ENCODE measurements at regions not wholly inside any gene's neighbourhood (a gene's known extent, or its start where the extent isn't known, plus 50 kb on each side); places are given as distances from the start of the nearest gene placed in this dataset.

DNA sequence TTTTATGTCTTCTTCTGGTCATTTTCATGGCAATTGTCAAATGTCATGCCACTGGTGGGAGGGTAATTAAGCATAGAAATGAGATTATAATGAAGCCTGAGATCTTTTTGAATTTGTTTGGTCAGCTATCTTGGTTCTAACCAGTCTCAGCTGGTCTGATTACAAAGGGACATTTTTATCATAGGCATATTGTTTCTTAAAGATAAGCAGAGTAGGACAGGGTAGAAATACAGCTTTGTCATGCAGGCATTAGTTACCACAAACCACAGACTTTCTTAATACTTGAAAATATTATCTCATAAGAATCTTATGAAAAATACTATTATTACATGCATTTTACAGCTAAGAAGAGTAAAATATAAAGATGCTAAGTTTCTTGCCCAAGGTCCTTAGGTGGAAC lies 1761.5 kb downstream of the PCDH9 start:
- TF ChIP-seq PPARA (CRISPR knock-in tag; IDR thresholded peaks at IDR 0.05; ENCODE audit: borderline replicate concordance) (no peak), ZNF8 (CRISPR knock-in tag; IDR thresholded peaks at IDR 0.05) (no peak), ZFP3 (CRISPR knock-in tag; IDR thresholded peaks at IDR 0.05) (no peak), ZNF70 (CRISPR knock-in tag; IDR thresholded peaks at IDR 0.05) (no peak), ESRRG (CRISPR knock-in tag; IDR thresholded peaks at IDR 0.05) (no peak), ZFP30 (CRISPR knock-in tag; IDR thresholded peaks at IDR 0.05) (no peak), RARB (CRISPR knock-in tag; IDR thresholded peaks at IDR 0.05) (no peak), SNAI2 (CRISPR knock-in tag; IDR thresholded peaks at IDR 0.05) (no peak), TSHZ2 (CRISPR knock-in tag; IDR thresholded peaks at IDR 0.05) (no peak), ARNTL (CRISPR knock-in tag; IDR thresholded peaks at IDR 0.05; ENCODE audit: borderline replicate concordance, low read depth) (no peak), ISL1 (CRISPR knock-in tag; IDR thresholded peaks at IDR 0.05) (no peak), ZC3H10 (CRISPR knock-in tag; IDR thresholded peaks at IDR 0.05) (no peak), TCF4 (CRISPR knock-in tag; IDR thresholded peaks at IDR 0.05; ENCODE audit: borderline replicate concordance) (no peak), BACH2 (CRISPR knock-in tag; IDR thresholded peaks at IDR 0.05; ENCODE audit: borderline replicate concordance) (no peak), GLIS3 (CRISPR knock-in tag; IDR thresholded peaks at IDR 0.05) (no peak), POU6F1 (CRISPR knock-in tag; IDR thresholded peaks at IDR 0.05; ENCODE audit: borderline replicate concordance, low read depth) (no peak), CSDC2 (CRISPR knock-in tag; IDR thresholded peaks at IDR 0.05) (no peak)
- TF ChIP-seq, protein P1, sequence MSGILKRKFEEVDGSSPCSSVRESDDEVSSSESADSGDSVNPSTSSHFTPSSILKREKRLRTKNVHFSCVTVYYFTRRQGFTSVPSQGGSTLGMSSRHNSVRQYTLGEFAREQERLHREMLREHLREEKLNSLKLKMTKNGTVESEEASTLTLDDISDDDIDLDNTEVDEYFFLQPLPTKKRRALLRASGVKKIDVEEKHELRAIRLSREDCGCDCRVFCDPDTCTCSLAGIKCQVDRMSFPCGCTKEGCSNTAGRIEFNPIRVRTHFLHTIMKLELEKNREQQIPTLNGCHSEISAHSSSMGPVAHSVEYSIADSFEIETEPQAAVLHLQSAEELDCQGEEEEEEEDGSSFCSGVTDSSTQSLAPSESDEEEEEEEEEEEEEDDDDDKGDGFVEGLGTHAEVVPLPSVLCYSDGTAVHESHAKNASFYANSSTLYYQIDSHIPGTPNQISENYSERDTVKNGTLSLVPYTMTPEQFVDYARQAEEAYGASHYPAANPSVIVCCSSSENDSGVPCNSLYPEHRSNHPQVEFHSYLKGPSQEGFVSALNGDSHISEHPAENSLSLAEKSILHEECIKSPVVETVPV (CRISPR knock-in tag; IDR thresholded peaks at IDR 0.05), result no peak
- TF ChIP-seq, protein P2, sequence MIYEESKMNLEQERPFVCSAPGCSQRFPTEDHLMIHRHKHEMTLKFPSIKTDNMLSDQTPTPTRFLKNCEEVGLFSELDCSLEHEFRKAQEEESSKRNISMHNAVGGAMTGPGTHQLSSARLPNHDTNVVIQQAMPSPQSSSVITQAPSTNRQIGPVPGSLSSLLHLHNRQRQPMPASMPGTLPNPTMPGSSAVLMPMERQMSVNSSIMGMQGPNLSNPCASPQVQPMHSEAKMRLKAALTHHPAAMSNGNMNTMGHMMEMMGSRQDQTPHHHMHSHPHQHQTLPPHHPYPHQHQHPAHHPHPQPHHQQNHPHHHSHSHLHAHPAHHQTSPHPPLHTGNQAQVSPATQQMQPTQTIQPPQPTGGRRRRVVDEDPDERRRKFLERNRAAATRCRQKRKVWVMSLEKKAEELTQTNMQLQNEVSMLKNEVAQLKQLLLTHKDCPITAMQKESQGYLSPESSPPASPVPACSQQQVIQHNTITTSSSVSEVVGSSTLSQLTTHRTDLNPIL (CRISPR knock-in tag; IDR thresholded peaks at IDR 0.05; ENCODE audit: low read depth), result no peak
- no peak for ATAC-seq

GRCh38 chr13:65461590-65461989 lies 1768.5 kb downstream of the PCDH9 start:
- no peak for TF ChIP-seq RARB (CRISPR knock-in tag; IDR thresholded peaks at IDR 0.05)
- no peak for TF ChIP-seq POU6F1 (CRISPR knock-in tag; IDR thresholded peaks at IDR 0.05; ENCODE audit: borderline replicate concordance, low read depth)
- TF ChIP-seq ZC3H10 (CRISPR knock-in tag; IDR thresholded peaks at IDR 0.05), result no peak
- ATAC-seq, result no peak

DNA sequence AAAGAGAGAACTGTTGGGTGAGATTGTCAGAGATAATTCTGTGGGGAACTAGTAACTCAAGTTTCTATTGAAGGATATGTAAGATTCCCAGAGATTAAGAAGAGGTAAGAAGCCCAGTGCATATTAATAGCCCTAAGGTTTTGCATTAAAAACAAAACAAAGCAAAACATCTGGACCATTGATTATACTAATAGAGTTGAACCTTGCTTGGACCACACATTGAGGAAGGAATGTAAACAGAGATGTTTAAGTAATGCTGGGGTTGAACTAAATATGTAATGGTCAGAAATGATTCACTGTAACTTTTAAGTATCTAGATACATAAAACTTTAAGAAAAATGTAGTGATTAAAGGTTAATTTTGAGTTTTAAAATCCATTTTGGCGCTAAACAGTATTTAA lies 1770.0 kb downstream of the PCDH9 start:
- TF ChIP-seq ZNF8 (CRISPR knock-in tag; IDR thresholded peaks at IDR 0.05) (no peak), ZNF565 (CRISPR knock-in tag; conservative IDR thresholded peaks at IDR 0.05; ENCODE audit: low read depth) (no peak), SNAI2 (CRISPR knock-in tag; IDR thresholded peaks at IDR 0.05) (no peak), ESRRG (CRISPR knock-in tag; IDR thresholded peaks at IDR 0.05) (no peak)
- TF ChIP-seq, protein P3, sequence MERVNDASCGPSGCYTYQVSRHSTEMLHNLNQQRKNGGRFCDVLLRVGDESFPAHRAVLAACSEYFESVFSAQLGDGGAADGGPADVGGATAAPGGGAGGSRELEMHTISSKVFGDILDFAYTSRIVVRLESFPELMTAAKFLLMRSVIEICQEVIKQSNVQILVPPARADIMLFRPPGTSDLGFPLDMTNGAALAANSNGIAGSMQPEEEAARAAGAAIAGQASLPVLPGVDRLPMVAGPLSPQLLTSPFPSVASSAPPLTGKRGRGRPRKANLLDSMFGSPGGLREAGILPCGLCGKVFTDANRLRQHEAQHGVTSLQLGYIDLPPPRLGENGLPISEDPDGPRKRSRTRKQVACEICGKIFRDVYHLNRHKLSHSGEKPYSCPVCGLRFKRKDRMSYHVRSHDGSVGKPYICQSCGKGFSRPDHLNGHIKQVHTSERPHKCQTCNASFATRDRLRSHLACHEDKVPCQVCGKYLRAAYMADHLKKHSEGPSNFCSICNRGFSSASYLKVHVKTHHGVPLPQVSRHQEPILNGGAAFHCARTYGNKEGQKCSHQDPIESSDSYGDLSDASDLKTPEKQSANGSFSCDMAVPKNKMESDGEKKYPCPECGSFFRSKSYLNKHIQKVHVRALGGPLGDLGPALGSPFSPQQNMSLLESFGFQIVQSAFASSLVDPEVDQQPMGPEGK (CRISPR knock-in tag; IDR thresholded peaks at IDR 0.05; ENCODE audit: borderline replicate concordance), result no peak
- no peak for ATAC-seq
